K562 (cell line): ENCODE measurements at regions not wholly inside any gene's neighbourhood (a gene's known extent, or its start where the extent isn't known, plus 50 kb on each side); places are given as distances from the start of the nearest gene placed in this dataset.

ENCODE experiments used
- BRCA1 ChIP-seq, 2 experiments: fragments of 450-650 bp in 1 of 2; sonication (generic) in 1 of 2; formaldehyde crosslinking in 1 of 2; IDR thresholded peaks; 2 replicates each; pipeline versions ENCODE4 v1.5.0 to v1.6.1; 2017 to 2020; ENCODE audit warnings: mild to moderate bottlenecking in 1 of 2, missing genetic modification reagents in 1 of 2
- CC2D1A ChIP-seq: fragments of 450-650 bp; IDR thresholded peaks from 2 replicates; pipeline ENCODE4 v1.6.1; 2017; ENCODE audit warnings: mild to moderate bottlenecking
- ETV1 ChIP-seq: fragments of 450-650 bp; conservative IDR thresholded peaks from 2 replicates; pipeline ENCODE4 v1.6.1; 2016; ENCODE audit warnings: missing genetic modification characterization, control low read depth, low read depth, missing compliant biosample characterization
- POLR2B ChIP-seq: fragments of 450-650 bp; IDR thresholded peaks from 2 replicates; pipeline ENCODE4 v1.6.1; 2018; ENCODE audit warnings: low read depth; ENCODE audit not compliant: partially characterized antibody
- PRMT5 ChIP-seq: sonication (generic); formaldehyde crosslinking; IDR thresholded peaks from 2 replicates; pipeline ENCODE4 v1.5.0; 2020; ENCODE audit warnings: missing genetic modification reagents
- PTRF ChIP-seq: fragments of 450-650 bp; IDR thresholded peaks from 2 replicates; pipeline ENCODE4 v1.6.1; 2016; ENCODE audit warnings: mild to moderate bottlenecking, missing genetic modification characterization, missing compliant biosample characterization
- RBFOX2 ChIP-seq: fragments of 200-400 bp; formaldehyde crosslinking; IDR thresholded peaks from 2 replicates; pipeline ENCODE4 v1.6.1; 2017; ENCODE audit warnings: low read depth, mild to moderate bottlenecking, low read length, moderate library complexity
- SRSF1 ChIP-seq: fragments of 200-400 bp; formaldehyde crosslinking; IDR thresholded peaks from 2 replicates; pipeline ENCODE4 v1.6.1; 2017; ENCODE audit warnings: mild to moderate bottlenecking, low read depth, low read length, moderate library complexity
- STAG1 ChIP-seq: sonication (generic); formaldehyde crosslinking; IDR thresholded peaks from 2 replicates; pipeline ENCODE4 v1.5.0; 2020; ENCODE audit warnings: missing genetic modification reagents, borderline replicate concordance
- TEAD2 ChIP-seq: fragments of 450-650 bp; IDR thresholded peaks from 2 replicates; pipeline ENCODE4 v1.6.1; 2016; ENCODE audit warnings: missing genetic modification characterization, control low read depth, missing compliant biosample characterization
- ZNF274 ChIP-seq: IDR thresholded peaks from 2 replicates; pipeline ENCODE4 v1.6.1; 2011; ENCODE audit warnings: low read depth, mild to moderate bottlenecking, low read length, moderate library complexity, borderline replicate concordance
- ZNF41 ChIP-seq: fragments of 250-450 bp; sonication (Bioruptor Pico); conservative IDR thresholded peaks from 2 replicates; pipeline ENCODE4 v1.4.0; 2020; ENCODE audit warnings: mild to moderate bottlenecking
- TF ChIP-seq, protein P1 (sequence below), 2 experiments: fragments of 450-650 bp; IDR thresholded peaks; 2 replicates each; pipeline ENCODE4 v1.6.1; 2016
- TF ChIP-seq, protein P2 (sequence below): fragments of 450-650 bp; IDR thresholded peaks from 2 replicates; pipeline ENCODE4 v1.6.1; 2016; ENCODE audit warnings: borderline replicate concordance
- TF ChIP-seq, protein P3 (sequence below): fragments of 250-450 bp; sonication (Bioruptor Pico); IDR thresholded peaks from 2 replicates; pipeline ENCODE4 v1.5.0; 2020; ENCODE audit warnings: mild to moderate bottlenecking
- TF ChIP-seq, protein P4 (sequence below), 2 experiments: fragments of 450-650 bp; IDR thresholded peaks; 2 replicates each; pipeline ENCODE4 v1.6.1; 2016; ENCODE audit warnings: mild to moderate bottlenecking in 2 of 2, borderline replicate concordance in 1 of 2, low read depth in 1 of 2, moderate library complexity in 1 of 2

DNA sequence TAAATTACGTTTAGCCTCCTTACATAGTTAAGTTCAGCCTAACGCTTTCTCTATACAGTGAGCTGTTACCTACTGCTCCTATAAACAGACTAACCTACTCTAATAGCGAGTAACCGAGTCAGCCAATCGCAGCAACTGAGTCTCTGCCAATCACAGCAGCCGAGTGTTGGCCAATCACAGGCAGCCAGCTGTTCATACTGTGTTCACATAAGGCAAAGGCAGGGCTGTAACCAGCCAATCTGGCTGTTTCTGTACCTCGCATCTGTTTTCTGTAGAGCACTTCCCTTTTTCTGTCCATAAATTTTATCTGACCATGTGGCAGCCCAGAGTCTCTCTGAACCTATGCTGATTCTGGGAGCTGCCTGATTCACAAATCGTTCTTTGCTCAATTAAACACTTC, 263.9 kb upstream of the JARID2 start (continued):
- TF ChIP-seq, protein P1, sequence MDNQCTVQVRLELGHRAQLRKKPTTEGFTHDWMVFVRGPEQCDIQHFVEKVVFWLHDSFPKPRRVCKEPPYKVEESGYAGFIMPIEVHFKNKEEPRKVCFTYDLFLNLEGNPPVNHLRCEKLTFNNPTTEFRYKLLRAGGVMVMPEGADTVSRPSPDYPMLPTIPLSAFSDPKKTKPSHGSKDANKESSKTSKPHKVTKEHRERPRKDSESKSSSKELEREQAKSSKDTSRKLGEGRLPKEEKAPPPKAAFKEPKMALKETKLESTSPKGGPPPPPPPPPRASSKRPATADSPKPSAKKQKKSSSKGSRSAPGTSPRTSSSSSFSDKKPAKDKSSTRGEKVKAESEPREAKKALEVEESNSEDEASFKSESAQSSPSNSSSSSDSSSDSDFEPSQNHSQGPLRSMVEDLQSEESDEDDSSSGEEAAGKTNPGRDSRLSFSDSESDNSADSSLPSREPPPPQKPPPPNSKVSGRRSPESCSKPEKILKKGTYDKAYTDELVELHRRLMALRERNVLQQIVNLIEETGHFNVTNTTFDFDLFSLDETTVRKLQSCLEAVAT (IDR thresholded peaks at IDR 0.05), result no peak
- TF ChIP-seq ZNF274 (no peak), RBFOX2 (no peak), STAG1 (CRISPR knock-in tag) (no peak), CC2D1A (peak; percentile 76), BRCA1 (IDR thresholded peaks at IDR 0.05) (no peak), BRCA1 (CRISPR knock-in tag; IDR thresholded peaks at IDR 0.05) (no peak), ETV1 (tag) (no peak), ZNF41 (CRISPR knock-in tag) (no peak), TEAD2 (no peak), PTRF (tag) (no peak), SRSF1 (no peak), PRMT5 (CRISPR knock-in tag) (no peak), POLR2B (no peak)
- TF ChIP-seq, protein P2, sequence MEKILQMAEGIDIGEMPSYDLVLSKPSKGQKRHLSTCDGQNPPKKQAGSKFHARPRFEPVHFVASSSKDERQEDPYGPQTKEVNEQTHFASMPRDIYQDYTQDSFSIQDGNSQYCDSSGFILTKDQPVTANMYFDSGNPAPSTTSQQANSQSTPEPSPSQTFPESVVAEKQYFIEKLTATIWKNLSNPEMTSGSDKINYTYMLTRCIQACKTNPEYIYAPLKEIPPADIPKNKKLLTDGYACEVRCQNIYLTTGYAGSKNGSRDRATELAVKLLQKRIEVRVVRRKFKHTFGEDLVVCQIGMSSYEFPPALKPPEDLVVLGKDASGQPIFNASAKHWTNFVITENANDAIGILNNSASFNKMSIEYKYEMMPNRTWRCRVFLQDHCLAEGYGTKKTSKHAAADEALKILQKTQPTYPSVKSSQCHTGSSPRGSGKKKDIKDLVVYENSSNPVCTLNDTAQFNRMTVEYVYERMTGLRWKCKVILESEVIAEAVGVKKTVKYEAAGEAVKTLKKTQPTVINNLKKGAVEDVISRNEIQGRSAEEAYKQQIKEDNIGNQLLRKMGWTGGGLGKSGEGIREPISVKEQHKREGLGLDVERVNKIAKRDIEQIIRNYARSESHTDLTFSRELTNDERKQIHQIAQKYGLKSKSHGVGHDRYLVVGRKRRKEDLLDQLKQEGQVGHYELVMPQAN, result no peak
- TF ChIP-seq, protein P3, sequence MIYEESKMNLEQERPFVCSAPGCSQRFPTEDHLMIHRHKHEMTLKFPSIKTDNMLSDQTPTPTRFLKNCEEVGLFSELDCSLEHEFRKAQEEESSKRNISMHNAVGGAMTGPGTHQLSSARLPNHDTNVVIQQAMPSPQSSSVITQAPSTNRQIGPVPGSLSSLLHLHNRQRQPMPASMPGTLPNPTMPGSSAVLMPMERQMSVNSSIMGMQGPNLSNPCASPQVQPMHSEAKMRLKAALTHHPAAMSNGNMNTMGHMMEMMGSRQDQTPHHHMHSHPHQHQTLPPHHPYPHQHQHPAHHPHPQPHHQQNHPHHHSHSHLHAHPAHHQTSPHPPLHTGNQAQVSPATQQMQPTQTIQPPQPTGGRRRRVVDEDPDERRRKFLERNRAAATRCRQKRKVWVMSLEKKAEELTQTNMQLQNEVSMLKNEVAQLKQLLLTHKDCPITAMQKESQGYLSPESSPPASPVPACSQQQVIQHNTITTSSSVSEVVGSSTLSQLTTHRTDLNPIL (CRISPR knock-in tag), result no peak
- TF ChIP-seq, protein P4, sequence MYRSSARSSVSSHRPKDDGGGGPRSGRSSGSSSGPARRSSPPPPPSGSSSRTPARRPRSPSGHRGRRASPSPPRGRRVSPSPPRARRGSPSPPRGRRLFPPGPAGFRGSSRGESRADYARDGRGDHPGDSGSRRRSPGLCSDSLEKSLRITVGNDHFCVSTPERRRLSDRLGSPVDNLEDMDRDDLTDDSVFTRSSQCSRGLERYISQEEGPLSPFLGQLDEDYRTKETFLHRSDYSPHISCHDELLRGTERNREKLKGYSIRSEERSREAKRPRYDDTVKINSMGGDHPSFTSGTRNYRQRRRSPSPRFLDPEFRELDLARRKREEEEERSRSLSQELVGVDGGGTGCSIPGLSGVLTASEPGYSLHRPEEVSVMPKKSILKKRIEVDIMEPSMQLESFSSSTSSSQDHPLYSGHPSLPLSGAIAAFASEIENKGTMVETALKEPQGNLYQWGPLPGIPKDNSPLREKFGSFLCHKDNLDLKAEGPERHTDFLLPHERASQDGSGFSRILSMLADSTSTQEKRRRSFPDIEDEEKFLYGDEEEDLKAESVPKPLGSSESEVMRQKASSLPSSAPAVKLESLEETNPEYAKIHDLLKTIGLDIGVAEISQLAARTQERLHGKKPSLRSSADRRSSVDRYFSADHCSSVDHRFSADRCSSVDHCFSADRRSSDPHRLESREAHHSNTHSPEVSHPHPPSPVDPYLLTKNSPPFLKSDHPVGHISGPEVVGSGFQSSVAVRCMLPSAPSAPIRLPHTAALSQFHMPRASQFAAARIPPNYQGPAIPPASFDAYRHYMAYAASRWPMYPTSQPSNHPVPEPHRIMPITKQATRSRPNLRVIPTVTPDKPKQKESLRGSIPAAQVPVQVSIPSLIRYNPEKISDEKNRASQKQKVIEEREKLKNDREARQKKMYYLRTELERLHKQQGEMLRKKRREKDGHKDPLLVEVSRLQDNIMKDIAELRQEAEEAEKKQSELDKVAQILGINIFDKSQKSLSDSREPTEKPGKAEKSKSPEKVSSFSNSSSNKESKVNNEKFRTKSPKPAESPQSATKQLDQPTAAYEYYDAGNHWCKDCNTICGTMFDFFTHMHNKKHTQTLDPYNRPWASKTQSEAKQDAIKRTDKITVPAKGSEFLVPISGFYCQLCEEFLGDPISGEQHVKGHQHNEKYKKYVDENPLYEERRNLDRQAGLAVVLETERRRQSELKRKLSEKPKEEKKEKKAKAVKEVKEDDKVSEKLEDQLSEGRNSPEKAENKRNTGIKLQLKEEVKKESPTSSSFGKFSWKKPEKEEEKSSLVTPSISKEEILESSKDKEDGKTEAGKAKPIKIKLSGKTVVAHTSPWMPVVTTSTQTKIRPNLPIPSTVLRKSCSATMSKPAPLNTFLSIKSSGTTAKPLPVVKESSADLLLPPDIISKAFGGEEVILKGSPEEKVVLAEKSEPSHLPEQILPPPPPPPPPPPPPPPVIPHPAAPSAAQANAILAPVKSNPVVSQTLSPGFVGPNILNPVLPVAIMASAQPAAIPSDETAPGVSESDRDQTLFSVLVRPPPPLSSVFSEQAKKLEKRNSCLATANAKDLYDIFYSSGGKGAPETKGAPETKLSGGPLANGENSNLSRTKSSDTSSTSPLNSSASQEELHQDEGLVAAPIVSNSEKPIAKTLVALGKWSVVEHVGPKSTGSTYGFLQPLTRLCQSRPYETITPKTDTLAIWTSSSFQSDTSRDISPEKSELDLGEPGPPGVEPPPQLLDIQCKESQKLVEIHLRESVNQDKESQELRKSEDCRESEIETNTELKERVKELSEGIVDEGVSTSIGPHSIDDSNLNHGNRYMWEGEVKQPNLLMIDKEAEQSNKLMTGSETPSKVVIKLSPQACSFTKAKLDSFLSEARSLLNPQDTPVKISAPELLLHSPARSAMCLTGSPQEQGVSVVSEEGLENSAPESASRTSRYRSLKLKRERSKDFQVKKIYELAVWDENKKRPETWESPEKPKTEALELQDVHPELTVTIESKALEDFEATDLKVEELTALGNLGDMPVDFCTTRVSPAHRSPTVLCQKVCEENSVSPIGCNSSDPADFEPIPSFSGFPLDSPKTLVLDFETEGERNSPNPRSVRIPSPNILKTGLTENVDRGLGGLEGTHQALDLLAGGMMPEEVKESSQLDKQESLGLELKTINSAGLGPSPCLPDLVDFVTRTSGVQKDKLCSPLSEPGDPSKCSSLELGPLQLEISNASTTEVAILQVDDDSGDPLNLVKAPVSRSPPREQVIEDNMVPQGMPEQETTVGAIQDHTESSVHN (IDR thresholded peaks at IDR 0.05; ENCODE audit: borderline replicate concordance in 1 of 2, low read depth in 1 of 2), result no peak
